Tibial nerve (tissue), 4 donors: ENCODE measurements at regions not wholly inside any gene's neighbourhood (a gene's known extent, or its start where the extent isn't known, plus 50 kb on each side); places are given as distances from the start of the nearest gene placed in this dataset.
A peak's percentile ranks its signal among the peaks of the same experiment; 100 is the strongest.

ENCODE experiments used
- DNase-seq, 2 donors: peaks; one replicate each; pipeline ENCODE4 v3.0.0-alpha.2; 2019; ENCODE audit warnings: low spot score in 2 of 2
- H3K27ac ChIP-seq, 4 donors: fragments of 200-600 bp; sonication (generic) in 3 of 4; one replicate each; pipeline ENCODE4 v1.5.1; 2017 to 2019; ENCODE audit warnings: mild to moderate bottlenecking in 1 of 4
- H3K27me3 ChIP-seq, 2 donors: fragments of 200-600 bp; sonication (generic) in 1 of 2; one replicate each; pipeline versions ENCODE4 v1.5.1 to v1.6.0; 2017 to 2019
- H3K36me3 ChIP-seq, 3 donors: fragments of 200-600 bp; sonication (generic); one replicate each; pipeline ENCODE4 v1.5.1; 2018 to 2019
- H3K4me1 ChIP-seq, 4 donors: fragments of 200-600 bp; sonication (generic) in 3 of 4; one replicate each; pipeline ENCODE4 v1.5.1; 2017 to 2019
- H3K4me3 ChIP-seq, 4 donors: fragments of 200-600 bp; sonication (generic) in 3 of 4; one replicate each; pipeline ENCODE4 v1.5.1; 2017 to 2019; ENCODE audit warnings: mild to moderate bottlenecking in 1 of 4, moderate library complexity in 1 of 4
- H3K9me3 ChIP-seq, 4 donors: fragments of 200-600 bp; sonication (generic) in 3 of 4; one replicate each; pipeline ENCODE4 v1.5.1; 2017 to 2019
- CTCF ChIP-seq, 5 experiments: fragments of 200-600 bp in 3 of 5; fragments of 450-650 bp in 2 of 5; sonication (generic) in 3 of 5; IDR thresholded peaks; one replicate each; pipeline ENCODE4 v1.5.1; 2016 to 2019; ENCODE audit warnings: antibody characterized with exemption in 5 of 5, mild to moderate bottlenecking in 3 of 5, moderate library complexity in 2 of 5
- EP300 ChIP-seq, 2 donors: sonication (generic); formaldehyde crosslinking; IDR thresholded peaks; one replicate each; pipeline ENCODE4 v1.6.1; 2017; ENCODE audit warnings: antibody characterized with exemption in 2 of 2, mild to moderate bottlenecking in 1 of 2
- POLR2A ChIP-seq, 2 donors: fragments of 450-650 bp; IDR thresholded peaks; one replicate each; pipeline ENCODE4 v1.6.1; 2017; ENCODE audit warnings: antibody characterized with exemption in 2 of 2, mild to moderate bottlenecking in 2 of 2, moderate library complexity in 2 of 2
- WGBS, 2 donors: methylation state at CpG; one replicate each; pipeline ENCODE4 v1.1.5; 2018; 5-methylcytosine and 5-hydroxymethylcytosine counted together

GRCh38 chr2:235113854-235114253 is 162.0 kb downstream of the SH3BP4 start:
- peaks cover 0 to 1% (median 0%) of the 10 kb centered on the region in 4 donors for H3K9me3 ChIP-seq
- 53 to 57% methylated on average over 7 to 10 of the region's 10 CpGs for WGBS, 2 donors
- H3K36me3 ChIP-seq = no peaks in the 10 kb centered on the region
- peaks cover 0 to 4% (median 0%) of the 10 kb centered on the region in 4 donors for H3K4me1 ChIP-seq
- TF ChIP-seq POLR2A (IDR thresholded peaks at IDR 0.05) = no peak
- no peak for TF ChIP-seq EP300 (IDR thresholded peaks at IDR 0.05)
- TF ChIP-seq CTCF (IDR thresholded peaks at IDR 0.05) = no peak
- no peak for DNase-seq
- H3K4me3 ChIP-seq = no peak overlapping the region
- no peaks in the 10 kb centered on the region for H3K27me3 ChIP-seq
- no peak overlapping the region for H3K27ac ChIP-seq

- Histone ChIP-seq H3K4me3 (no peak overlapping the region), H3K36me3 (no peaks in the 10 kb centered on the region), H3K4me1 (peaks cover 0 to 4% (median 0%) of the 10 kb centered on the region in 4 donors), H3K9me3 (peaks cover 0 to 6% (median 2%) of the 10 kb centered on the region in 4 donors), H3K27me3 (no peaks in the 10 kb centered on the region), H3K27ac (no peak overlapping the region)
- WGBS, 2 donors = 89 to 90% methylated on average over 10 of the region's 10 CpGs
- TF ChIP-seq CTCF (IDR thresholded peaks at IDR 0.05) (no peak), POLR2A (IDR thresholded peaks at IDR 0.05) (no peak), EP300 (IDR thresholded peaks at IDR 0.05) (no peak)
- no peak for DNase-seq
Measured at GRCh38 chr2:235114286-235114685, 162.5 kb downstream of the SH3BP4 start.

GRCh38 chr2:235115521-235115920 is 163.7 kb downstream of the SH3BP4 start:
- no peak for TF ChIP-seq CTCF (IDR thresholded peaks at IDR 0.05)
- TF ChIP-seq POLR2A (IDR thresholded peaks at IDR 0.05) = no peak
- TF ChIP-seq EP300 (IDR thresholded peaks at IDR 0.05) = no peak
- WGBS, 2 donors = 90 to 94% methylated on average over 4 of the region's 4 CpGs
- H3K4me3 ChIP-seq = no peak overlapping the region
- no peaks in the 10 kb centered on the region for H3K36me3 ChIP-seq
- H3K27me3 ChIP-seq = no peaks in the 10 kb centered on the region
- no peak overlapping the region for H3K27ac ChIP-seq
- peaks cover 0 to 14% (median 5%) of the 10 kb centered on the region in 4 donors for H3K9me3 ChIP-seq
- H3K4me1 ChIP-seq = peaks cover 0 to 4% (median 0%) of the 10 kb centered on the region in 4 donors
- DNase-seq = no peak

- Histone ChIP-seq H3K36me3 (no peaks in the 10 kb centered on the region), H3K4me1 (peaks cover 0 to 4% (median 0%) of the 10 kb centered on the region in 4 donors), H3K27ac (no peak overlapping the region), H3K27me3 (no peaks in the 10 kb centered on the region), H3K9me3 (peaks cover 0 to 16% (median 5%) of the 10 kb centered on the region in 4 donors), H3K4me3 (no peak overlapping the region)
- TF ChIP-seq EP300 (IDR thresholded peaks at IDR 0.05) = no peak
- TF ChIP-seq CTCF (IDR thresholded peaks at IDR 0.05) = peak; percentile 60 to 79 (median 71)
- TF ChIP-seq POLR2A (IDR thresholded peaks at IDR 0.05) = no peak
- no peak for DNase-seq
- 2 to 3% methylated on average over 3 of the region's 3 CpGs for WGBS, 2 donors
Measured at GRCh38 chr2:235116885-235117492, 165.2 kb downstream of the SH3BP4 start.

GRCh38 chr2:235126768-235127167 is 175.0 kb downstream of the SH3BP4 start:
- Histone ChIP-seq H3K27ac (no peak overlapping the region), H3K27me3 (no peaks in the 10 kb centered on the region), H3K4me3 (no peak overlapping the region), H3K36me3 (no peaks in the 10 kb centered on the region), H3K9me3 (no peaks in the 10 kb centered on the region), H3K4me1 (peaks cover 0 to 4% (median 0%) of the 10 kb centered on the region in 4 donors)
- no peak for DNase-seq
- TF ChIP-seq EP300 (IDR thresholded peaks at IDR 0.05) (no peak), POLR2A (IDR thresholded peaks at IDR 0.05) (no peak), CTCF (IDR thresholded peaks at IDR 0.05) (no peak)
- WGBS, 2 donors = 32% methylated on average over 3 of the region's 3 CpGs
